Adrenal gland (tissue), 9 donors: ENCODE measurements at regions not wholly inside any gene's neighbourhood (a gene's known extent, or its start where the extent isn't known, plus 50 kb on each side); places are given as distances from the start of the nearest gene placed in this dataset.

ENCODE experiments used
- DNase-seq, 7 donors: peaks; one replicate each; pipeline ENCODE4 v3.0.0-alpha.2; 2019 to 2020
- H3K27ac ChIP-seq, 5 donors: fragments of 200-600 bp; sonication (generic) in 4 of 5; 1 replicate in 3 of 5; 2 replicates in 2 of 5; pipeline versions ENCODE4 v1.5.1 to v1.8.0; 2016 to 2020; ENCODE audit warnings: mild to moderate bottlenecking in 1 of 5
- H3K27me3 ChIP-seq: fragments of 200-600 bp; 2 replicates; pipeline ENCODE4 v1.8.0; 2021
- H3K36me3 ChIP-seq, 2 donors: fragments of 200-600 bp; replicated peaks in 1 of 2; 1 replicate in 1 of 2; 2 replicates in 1 of 2; pipeline versions ENCODE4 v1.5.1 to v1.8.0; 2018 to 2022
- H3K4me1 ChIP-seq, 2 donors: fragments of 200-600 bp; replicated peaks in 1 of 2; 1 replicate in 1 of 2; 2 replicates in 1 of 2; pipeline versions ENCODE4 v1.5.1 to v1.8.0; 2018 to 2021
- H3K4me3 ChIP-seq, 4 donors: fragments of 200-600 bp; sonication (generic) in 3 of 4; one replicate each; pipeline ENCODE4 v1.5.1; 2016 to 2018
- H3K9me3 ChIP-seq, 3 donors: fragments of 200-600 bp; sonication (generic) in 1 of 3; replicated peaks in 1 of 3; 1 replicate in 2 of 3; 2 replicates in 1 of 3; pipeline versions ENCODE4 v1.5.1 to v1.8.0; 2016 to 2021
- CTCF ChIP-seq, 6 experiments: fragments of 450-650 bp in 4 of 6; fragments of 200-600 bp in 2 of 6; sonication (generic) in 1 of 6; IDR thresholded peaks; 1 replicate in 5 of 6; 2 replicates in 1 of 6; pipeline versions ENCODE4 v1.5.1 to v1.8.0; 2016 to 2021; ENCODE audit warnings: antibody characterized with exemption in 6 of 6, mild to moderate bottlenecking in 2 of 6, moderate library complexity in 1 of 6
- POLR2A ChIP-seq, 2 donors: fragments of 450-650 bp; IDR thresholded peaks; one replicate each; pipeline ENCODE4 v1.6.1; 2017; ENCODE audit warnings: antibody characterized with exemption in 2 of 2, mild to moderate bottlenecking in 2 of 2, moderate library complexity in 1 of 2
- WGBS, 4 donors: extraction: QIAGEN DNeasy Blood & Tissue Kit in 2 of 4; methylation state at CpG; one replicate each; pipeline versions ENCODE4 v1.1.5 to v1.1.7; 2013 to 2017; 5-methylcytosine and 5-hydroxymethylcytosine counted together
- intact Hi-C, 2 donors: fragments of 100-400 bp; cut with DNase I; formaldehyde crosslinking; loops; one replicate each; pipeline versions ENCODE4 v1.14.1 to v1.15.0; 2022 to 2023
- donor health status: healthy with polysubstance abuse.
- donor health status: Bipolar disorder and iron deficiency.
- donor health status: DM: yes; HTN: yes; CAD: no.
- donor health status: DM: no; HTN: no; CAD: no.
- donor health status: DM: no; HTN: no; CAD: no.

- H3K9me3 ChIP-seq = no peaks in the 10 kb centered on the region
- 26 to 32% (median 29%) methylated on average over 13 of the region's 13 CpGs for WGBS, 4 donors
- no peak for DNase-seq
- peak in 1 of 6 experiments; percentile 23 for TF ChIP-seq CTCF (IDR thresholded peaks at IDR 0.05)
- no peak for TF ChIP-seq POLR2A (IDR thresholded peaks at IDR 0.05)
- H3K4me1 ChIP-seq = no peaks in the 10 kb centered on the region
- H3K36me3 ChIP-seq = no peaks in the 10 kb centered on the region
- peaks cover 4% of the 10 kb centered on the region for H3K27me3 ChIP-seq
- H3K27ac ChIP-seq = no peak overlapping the region
- no peak overlapping the region for H3K4me3 ChIP-seq
- intact Hi-C loops = no loop called here
Observed at GRCh38 chr14:98137131-98138025, 1134.6 kb downstream of the BCL11B start.

GRCh38 chr14:98138666-98139065, 1133.3 kb downstream of the BCL11B start:
- peak in 4 of 7 donors; percentile 22 to 40 (median 26) for DNase-seq
- Histone ChIP-seq H3K4me1 (no peaks in the 10 kb centered on the region), H3K9me3 (no peaks in the 10 kb centered on the region), H3K36me3 (no peaks in the 10 kb centered on the region), H3K27me3 (peaks cover 4% of the 10 kb centered on the region), H3K4me3 (no peak overlapping the region), H3K27ac (no peak overlapping the region)
- WGBS, 4 donors = 5 to 8% (median 7%) methylated on average over 6 of the region's 6 CpGs
- intact Hi-C loops = no loop called here
- TF ChIP-seq CTCF (IDR thresholded peaks at IDR 0.05) (peak; percentile 10 to 42 (median 36)), POLR2A (IDR thresholded peaks at IDR 0.05) (no peak)

GRCh38 chr14:98140862-98141530, 1131.0 kb downstream of the BCL11B start:
- 70 to 87% (median 81%) methylated on average over 7 of the region's 7 CpGs for WGBS, 4 donors
- TF ChIP-seq POLR2A (IDR thresholded peaks at IDR 0.05) (no peak), CTCF (IDR thresholded peaks at IDR 0.05) (no peak)
- Histone ChIP-seq H3K9me3 (no peaks in the 10 kb centered on the region), H3K27ac (no peak overlapping the region), H3K4me3 (no peak overlapping the region), H3K4me1 (no peaks in the 10 kb centered on the region), H3K36me3 (no peaks in the 10 kb centered on the region), H3K27me3 (peaks cover 4% of the 10 kb centered on the region)
- intact Hi-C loops = no loop called here
- no peak for DNase-seq

- DNase-seq = no peak
- TF ChIP-seq CTCF (IDR thresholded peaks at IDR 0.05) (no peak), POLR2A (IDR thresholded peaks at IDR 0.05) (no peak)
- intact Hi-C loops = no loop called here
- Histone ChIP-seq H3K27ac (no peak overlapping the region), H3K36me3 (no peaks in the 10 kb centered on the region), H3K9me3 (no peaks in the 10 kb centered on the region), H3K27me3 (peaks cover 3% of the 10 kb centered on the region), H3K4me1 (no peaks in the 10 kb centered on the region), H3K4me3 (no peak overlapping the region)
- 50 to 79% (median 70%) methylated on average over 1 of the region's 1 CpG for WGBS, 4 donors
Observed at GRCh38 chr14:98143566-98143965, 1128.4 kb downstream of the BCL11B start.
